HG03460 (cell line): ENCODE measurements at regions not wholly inside any gene's neighbourhood (a gene's known extent, or its start where the extent isn't known, plus 50 kb on each side); places are given as distances from the start of the nearest gene placed in this dataset.

ENCODE experiments used
- ATAC-seq: cut with Tn5 transposase; IDR thresholded peaks from one replicate; pipeline ENCODE4 v1.9.1; 2021; ENCODE audit not compliant: unreplicated experiment

GRCh38 chr4:31052519-31052918, 332.4 kb downstream of the PCDH7 start:
- no peak for ATAC-seq

DNA sequence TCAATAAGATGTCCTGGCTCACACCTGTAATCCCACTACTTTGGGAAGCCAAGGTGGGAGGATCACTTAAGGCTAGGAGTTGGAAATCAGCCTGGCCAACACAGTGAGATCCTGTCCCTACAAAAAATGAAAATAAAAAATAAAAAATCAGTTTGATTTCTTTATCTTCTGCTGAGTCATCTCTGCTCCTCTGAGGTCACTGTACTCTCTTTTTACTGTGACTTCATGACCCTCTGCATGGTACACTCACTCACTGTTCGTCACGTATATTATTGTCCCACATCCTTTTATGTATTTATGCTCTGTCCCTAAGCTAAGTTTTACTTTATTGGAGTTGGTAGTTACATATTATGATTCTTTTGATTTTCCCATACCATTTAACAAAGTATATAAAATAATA, 333.3 kb downstream of the PCDH7 start:
- no peak for ATAC-seq

DNA sequence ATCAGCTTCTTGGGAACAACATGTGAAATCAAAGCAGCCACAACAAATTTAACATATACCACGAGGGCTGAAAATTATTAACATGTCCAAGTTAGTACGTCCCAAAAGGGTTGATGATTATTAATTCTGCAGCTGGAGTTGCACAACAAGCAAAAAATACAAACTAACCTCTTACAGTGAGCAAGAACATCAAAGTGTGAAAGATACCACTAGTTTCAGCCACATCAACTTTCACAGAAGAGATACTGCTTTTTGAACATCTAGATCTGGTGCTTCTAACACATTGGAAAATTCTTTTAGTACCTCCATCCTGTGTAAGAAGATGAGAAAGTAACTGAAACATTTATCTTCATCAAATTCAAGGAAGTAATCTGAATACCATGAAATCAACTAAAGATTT, 334.1 kb downstream of the PCDH7 start:
- ATAC-seq = no peak

DNA sequence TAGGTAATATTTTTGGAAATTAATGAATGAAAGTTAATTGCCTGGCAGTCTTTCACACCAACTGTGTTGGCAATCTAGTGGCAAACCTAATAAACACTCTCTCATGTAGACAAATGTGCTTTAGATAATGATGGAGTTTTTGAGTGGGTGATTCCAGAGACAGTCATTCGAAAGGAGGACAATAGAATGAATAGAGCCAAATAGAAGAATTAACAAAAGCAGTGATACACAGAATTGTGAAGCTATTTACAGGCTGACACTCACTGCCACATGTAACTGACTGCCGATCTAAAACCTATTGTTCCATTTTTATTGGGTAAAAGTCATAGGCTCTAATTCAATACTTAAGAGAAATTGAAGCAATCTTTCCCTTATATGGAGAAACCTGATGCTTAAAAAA, 338.5 kb downstream of the PCDH7 start:
- no peak for ATAC-seq

- ATAC-seq = no peak
These were observed 339.8 kb downstream of the PCDH7 start for GRCh38 chr4:31059753-31060522.

- no peak for ATAC-seq
These were observed 344.9 kb downstream of the PCDH7 start for GRCh38 chr4:31065086-31065485.

DNA sequence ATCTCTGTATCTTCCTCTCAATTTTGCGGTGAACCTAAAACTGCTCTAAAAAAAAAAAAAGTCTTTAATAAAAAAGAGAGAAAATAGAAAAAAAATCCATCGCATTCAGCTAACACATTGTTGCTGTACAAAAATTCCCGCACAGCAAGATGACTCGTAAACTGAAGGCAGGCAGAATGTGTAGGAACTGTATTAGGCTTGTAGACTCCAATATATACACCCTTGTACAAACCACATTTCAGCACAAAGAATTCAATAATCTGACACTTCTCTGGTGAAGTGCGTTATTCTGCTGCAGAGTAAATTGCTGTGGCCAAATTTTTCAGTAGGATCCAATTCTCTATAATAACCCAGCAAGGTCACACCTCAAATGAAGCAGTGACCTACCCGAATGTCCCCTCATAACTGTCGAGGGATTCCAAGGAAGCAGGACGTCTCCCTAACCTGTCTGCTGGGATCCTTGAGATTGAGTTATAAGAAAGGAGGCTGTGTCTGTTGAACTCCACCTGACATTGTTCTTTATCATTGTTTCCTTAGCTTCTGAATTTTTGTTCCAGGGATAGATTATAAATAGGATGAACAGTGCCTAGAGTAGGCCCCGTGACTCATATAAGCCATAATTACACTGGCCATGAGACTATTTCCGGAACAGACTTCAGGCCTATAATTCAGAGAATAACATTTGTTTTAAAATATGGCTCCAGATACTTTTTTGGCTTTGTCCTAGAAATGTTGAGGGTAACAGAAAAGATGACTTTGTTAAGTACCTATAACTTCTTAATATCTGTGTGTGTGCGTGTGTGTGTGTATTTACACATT, 348.3 kb downstream of the PCDH7 start:
- no peak for ATAC-seq

DNA sequence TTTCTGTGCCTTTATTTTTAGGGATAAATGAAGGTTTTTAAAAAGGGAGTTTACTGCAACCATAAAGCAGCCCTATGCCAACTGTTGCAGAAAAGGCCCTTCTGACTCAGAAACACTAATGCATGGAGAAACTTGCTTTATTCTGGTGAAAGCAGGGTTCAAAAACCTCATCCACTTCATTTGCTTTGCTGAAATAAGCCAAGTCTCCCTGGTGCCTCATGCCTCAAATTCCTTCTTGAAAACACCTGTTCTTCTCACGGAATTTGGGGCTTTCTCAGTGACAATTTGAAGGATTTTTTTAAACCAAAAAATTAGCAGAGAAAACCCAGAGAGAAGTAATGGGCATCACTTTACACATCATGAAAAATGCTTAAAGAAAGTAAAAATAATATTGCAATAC, 349.0 kb downstream of the PCDH7 start:
- no peak for ATAC-seq

DNA sequence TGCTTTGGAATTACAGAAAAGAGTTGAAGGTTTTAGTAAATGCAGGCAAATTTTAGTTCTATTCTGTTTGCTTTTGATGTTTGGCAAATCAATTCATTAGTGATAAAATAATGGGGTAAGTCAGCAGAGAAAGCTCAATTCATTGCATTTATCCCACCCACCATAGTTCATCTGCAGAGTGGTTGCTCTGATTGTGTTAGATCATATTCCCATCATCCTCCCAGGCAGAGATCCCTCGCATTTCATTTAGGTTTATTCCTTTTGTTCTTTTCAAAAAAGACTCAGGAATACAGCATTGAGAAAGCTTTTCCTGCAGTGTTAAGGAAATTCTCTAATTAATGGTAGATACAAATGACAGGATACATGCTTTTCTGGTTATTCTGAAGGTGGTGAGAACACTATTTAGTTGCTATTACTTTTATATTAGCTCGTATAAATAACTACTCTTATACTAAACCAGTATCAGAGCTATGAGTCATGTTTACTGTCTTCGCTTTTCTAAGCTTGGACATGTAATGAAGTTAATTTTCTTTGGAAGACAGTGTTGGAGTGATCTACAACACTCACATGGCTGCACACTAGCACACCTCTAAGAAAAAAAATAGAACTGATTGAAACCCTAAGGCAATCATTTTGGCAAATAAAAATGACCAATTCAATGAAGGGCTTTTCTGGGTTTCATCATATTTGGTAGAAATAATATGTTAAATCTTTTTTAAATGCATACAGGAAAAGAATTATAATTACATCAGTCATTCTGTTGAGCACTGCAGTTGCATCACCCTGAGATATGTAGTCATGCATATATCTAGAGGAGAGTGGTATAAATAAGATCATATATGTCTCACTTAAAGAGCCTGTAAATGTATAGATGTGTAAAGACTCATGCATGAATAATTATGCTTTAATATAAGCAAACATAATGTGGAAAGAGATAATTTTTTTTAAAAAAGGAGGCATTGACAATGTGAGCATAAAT, 351.6 kb downstream of the PCDH7 start:
- no peak for ATAC-seq

DNA sequence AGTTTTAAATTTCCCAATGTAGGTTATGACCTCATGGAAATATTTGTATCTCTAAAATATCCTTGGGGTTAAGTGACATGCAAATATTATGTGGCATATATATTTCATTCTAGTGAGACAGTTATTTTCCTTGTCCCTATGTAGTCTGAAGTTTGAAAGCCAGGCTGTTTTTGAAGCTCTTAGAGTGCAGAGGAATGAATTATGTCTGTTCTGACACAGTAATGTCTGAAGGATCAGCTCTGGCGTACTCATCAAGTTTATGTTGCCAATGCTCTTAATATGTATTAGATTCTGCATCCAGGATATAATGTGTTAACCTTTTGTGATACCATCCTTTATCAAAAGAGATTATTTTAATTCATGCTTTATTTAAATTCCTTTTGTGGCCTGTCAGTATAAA, 355.8 kb downstream of the PCDH7 start:
- no peak for ATAC-seq

DNA sequence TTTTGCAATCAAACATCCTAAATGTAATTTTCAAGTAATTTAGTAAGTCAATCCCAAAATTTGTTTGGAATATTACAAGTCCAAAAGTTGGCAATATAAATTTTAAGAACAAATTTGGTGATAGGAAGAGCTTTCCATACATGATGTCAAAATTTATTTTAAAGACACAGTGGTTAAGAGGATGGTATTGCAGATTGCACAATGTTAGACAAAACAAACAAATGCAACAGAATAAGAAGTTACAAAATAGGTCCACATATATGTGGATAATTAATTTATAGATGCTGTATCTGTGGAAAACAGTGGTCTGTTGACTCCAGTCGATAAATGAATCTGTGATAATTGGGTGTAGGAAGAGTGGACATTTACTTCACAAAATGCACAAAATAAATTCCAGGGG, 358.5 kb downstream of the PCDH7 start:
- no peak for ATAC-seq

- ATAC-seq = no peak
These were observed 360.7 kb downstream of the PCDH7 start for GRCh38 chr4:31080887-31081286.

DNA sequence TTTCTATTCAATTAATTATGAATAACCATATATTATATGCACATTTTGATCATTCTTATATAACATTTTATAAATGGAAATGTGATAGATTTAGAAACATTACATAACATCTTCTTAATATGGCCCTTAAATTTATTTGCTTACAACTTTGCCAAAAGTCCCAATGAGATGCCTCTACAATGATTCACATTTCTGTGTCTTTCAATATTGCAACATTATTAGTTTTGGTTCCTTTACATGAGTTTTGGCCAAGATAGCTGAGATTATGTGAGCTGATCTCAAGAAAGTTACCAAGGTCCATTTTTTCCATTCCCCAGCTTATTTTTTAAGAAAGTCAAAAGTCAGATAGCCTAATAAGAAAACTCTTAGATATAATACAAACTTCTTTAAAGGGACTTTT, 361.2 kb downstream of the PCDH7 start:
- no peak for ATAC-seq

DNA sequence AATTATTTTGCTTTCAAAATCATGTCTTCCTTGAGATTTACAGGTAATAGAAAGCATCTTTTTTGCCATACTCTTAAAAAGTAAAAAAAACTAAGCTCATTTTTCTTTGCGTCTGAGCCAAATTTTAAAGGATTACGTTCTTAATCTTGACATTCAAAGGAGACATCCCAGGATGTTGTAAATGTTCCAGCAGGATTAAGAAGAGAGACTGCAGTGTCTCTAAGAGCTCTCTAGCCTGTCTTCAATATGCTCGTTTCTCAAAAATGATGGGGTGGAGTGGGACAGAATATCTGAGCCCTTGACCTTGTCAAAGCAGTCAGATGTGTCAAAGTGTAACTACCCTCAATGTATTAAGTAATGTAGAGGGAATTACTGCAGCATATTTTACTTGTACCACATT, 363.3 kb downstream of the PCDH7 start:
- ATAC-seq = no peak

- no peak for ATAC-seq
These were observed 364.7 kb downstream of the PCDH7 start for GRCh38 chr4:31084806-31085416.

DNA sequence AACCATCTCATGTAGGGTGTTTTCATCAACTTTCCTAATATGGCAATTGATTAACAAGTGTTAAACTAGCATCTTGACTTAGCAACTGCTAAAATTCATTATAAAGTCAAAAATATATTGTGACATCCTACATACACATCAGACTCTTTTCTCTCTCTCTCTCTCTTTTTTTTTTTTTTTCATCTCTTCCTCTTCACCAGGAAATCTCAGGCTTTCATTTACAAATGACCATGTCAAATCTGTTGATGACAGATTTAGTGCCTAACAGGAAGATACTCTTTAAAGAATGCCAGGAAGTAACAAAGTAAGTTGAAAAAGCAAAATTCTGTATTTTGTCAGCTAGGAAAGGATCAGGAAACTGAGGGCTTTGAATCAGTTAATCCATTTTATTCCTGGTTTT, 365.5 kb downstream of the PCDH7 start:
- ATAC-seq = no peak

- ATAC-seq = no peak
These were observed 366.7 kb downstream of the PCDH7 start for GRCh38 chr4:31086756-31087330.

- no peak for ATAC-seq
These were observed 368.5 kb downstream of the PCDH7 start for GRCh38 chr4:31088600-31089230.

DNA sequence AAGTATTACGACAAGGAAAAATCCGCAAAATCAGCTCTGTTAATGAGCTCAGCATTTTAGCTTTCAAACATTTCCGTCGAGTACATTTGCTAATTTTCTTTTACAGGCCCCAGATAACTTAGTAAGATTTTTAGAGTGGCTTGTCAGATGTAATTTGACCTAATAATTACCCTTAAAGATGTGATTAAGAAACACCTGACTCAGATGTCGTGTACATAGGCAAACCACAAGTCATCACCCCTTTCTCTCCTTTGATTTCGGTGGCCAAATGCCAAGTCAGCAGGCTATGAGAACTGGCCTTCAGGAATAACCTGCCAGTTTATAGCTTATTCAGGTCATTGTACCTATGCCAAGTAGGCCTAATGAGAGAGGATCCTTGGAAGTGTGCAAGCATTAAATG, 369.6 kb downstream of the PCDH7 start:
- no peak for ATAC-seq

DNA sequence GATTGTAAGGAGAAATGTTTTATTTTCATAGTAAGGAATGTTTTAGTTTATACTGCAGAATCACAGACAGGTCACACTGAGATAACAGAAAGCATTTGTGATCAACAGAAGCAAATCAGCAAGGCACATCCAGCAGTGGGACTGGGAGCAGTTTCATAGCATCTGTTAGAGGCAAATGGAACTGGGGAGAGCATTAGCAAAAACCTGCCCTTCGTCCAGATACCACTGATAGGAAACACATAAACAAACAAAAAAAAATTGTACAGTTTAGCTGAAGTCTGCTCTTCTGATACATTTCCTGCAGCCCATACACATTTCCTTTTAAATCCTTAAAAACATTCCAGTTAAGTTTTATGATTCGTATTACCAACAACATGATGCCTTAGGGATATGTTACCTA, 374.3 kb downstream of the PCDH7 start:
- ATAC-seq = no peak
